GM15510 (cell line): ENCODE measurements at regions not wholly inside any gene's neighbourhood (a gene's known extent, or its start where the extent isn't known, plus 50 kb on each side); places are given as distances from the start of the nearest gene placed in this dataset.

Experiments
- POLR2A ChIP-seq: IDR thresholded peaks from 3 replicates; pipeline ENCODE4 v1.6.1; 2011; ENCODE audit warnings: borderline replicate concordance; ENCODE audit not compliant: insufficient read length; ENCODE audit errors: extremely low read depth

GRCh38 chr7:131067220-131067619 lies 260.5 kb upstream of the MKLN1 start:
- no peak for TF ChIP-seq POLR2A

- no peak for TF ChIP-seq POLR2A
Observed at GRCh38 chr7:131068604-131069021, 259.1 kb upstream of the MKLN1 start.

GRCh38 chr7:131071786-131072504 lies 255.7 kb upstream of the MKLN1 start:
- TF ChIP-seq POLR2A, result no peak

- TF ChIP-seq POLR2A, result no peak
Observed at GRCh38 chr7:131072505-131073091, 255.1 kb upstream of the MKLN1 start.

- no peak for TF ChIP-seq POLR2A
Observed at GRCh38 chr7:131074043-131074442, 253.6 kb upstream of the MKLN1 start.

GRCh38 chr7:131074585-131074984 lies 253.1 kb upstream of the MKLN1 start:
- TF ChIP-seq POLR2A, result no peak

- no peak for TF ChIP-seq POLR2A
Observed at GRCh38 chr7:131075406-131075805, 252.3 kb upstream of the MKLN1 start.

- no peak for TF ChIP-seq POLR2A
Observed at GRCh38 chr7:131076032-131076431, 251.6 kb upstream of the MKLN1 start.

- TF ChIP-seq POLR2A, result no peak
Observed at GRCh38 chr7:131076711-131077181, 250.9 kb upstream of the MKLN1 start.

GRCh38 chr7:131077735-131078134 lies 249.9 kb upstream of the MKLN1 start:
- no peak for TF ChIP-seq POLR2A

GRCh38 chr7:131080754-131081153 lies 246.9 kb upstream of the MKLN1 start:
- TF ChIP-seq POLR2A, result no peak

- TF ChIP-seq POLR2A, result no peak
Observed at GRCh38 chr7:131081308-131081707, 246.4 kb upstream of the MKLN1 start.

- TF ChIP-seq POLR2A, result no peak
Observed at GRCh38 chr7:131083781-131084180, 243.9 kb upstream of the MKLN1 start.

- TF ChIP-seq POLR2A, result no peak
Observed at GRCh38 chr7:131087756-131088658, 239.7 kb upstream of the MKLN1 start.

- no peak for TF ChIP-seq POLR2A
Observed at GRCh38 chr7:131090188-131090587, 237.5 kb upstream of the MKLN1 start.
